Fibroblast of skin of right biceps (primary cell): ENCODE measurements at regions not wholly inside any gene's neighbourhood (a gene's known extent, or its start where the extent isn't known, plus 50 kb on each side); places are given as distances from the start of the nearest gene placed in this dataset.

ENCODE experiments used
- DNase-seq: peaks from one replicate; pipeline ENCODE4 v3.0.0-alpha.2; 2013

DNA sequence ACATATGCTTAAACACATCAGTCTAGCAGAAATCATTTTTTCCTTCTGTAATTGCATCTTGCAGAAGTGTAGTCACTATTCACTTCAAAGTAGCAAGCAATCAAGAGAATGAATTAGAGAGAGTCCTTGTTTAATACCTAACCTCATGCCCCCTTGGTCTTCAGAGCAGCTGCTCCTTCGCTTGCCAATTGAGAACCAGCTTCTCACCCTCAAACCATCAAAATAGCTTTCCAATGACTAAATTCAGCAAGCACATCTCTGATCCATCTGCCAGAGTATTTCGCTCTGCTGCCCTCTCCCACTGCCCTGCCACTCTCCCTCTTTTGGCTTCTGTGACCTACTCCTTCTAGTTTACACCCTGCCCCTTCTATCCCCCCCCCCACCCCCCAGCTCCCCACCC, 120.7 kb upstream of the AGAP1 start:
- no peak for DNase-seq

DNA sequence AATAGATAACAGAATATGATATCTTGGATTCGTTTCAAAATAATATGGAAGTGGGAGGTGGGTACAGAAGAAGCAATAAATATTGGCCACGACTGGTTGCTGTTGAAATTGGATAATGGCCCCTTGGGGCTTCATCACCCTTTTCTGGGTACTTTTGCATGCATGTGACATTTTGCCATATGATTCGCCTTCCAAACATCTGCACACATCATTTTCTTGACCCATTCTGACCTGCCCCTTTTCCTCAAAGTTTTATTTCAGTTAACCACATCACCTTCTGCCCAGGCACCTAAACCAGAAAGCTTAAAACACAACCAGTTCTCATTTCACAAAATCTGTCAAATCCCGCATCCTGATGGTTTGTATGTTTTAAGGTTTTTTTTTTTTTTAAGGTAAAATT, 116.7 kb upstream of the AGAP1 start:
- DNase-seq, result peak; percentile 21

DNA sequence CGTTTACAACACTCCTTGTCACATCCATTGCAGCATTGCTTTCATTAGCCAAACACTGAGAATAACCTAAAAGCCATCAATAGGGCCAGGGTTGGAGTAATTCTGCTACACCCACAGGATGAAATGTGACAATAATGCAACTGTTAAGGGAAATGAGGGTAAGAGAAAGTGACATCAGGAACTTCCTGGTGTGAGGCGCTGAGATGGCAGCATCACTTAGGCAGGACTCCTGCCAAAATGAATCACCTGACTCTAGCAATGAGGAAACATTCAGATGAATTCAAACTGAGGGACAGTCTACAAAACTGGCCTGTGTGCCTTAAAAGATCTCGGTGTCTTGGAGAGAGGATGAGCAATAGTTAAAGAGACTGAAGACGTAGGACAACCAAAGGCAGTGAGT, 115.6 kb upstream of the AGAP1 start:
- peak; percentile 20 for DNase-seq

DNA sequence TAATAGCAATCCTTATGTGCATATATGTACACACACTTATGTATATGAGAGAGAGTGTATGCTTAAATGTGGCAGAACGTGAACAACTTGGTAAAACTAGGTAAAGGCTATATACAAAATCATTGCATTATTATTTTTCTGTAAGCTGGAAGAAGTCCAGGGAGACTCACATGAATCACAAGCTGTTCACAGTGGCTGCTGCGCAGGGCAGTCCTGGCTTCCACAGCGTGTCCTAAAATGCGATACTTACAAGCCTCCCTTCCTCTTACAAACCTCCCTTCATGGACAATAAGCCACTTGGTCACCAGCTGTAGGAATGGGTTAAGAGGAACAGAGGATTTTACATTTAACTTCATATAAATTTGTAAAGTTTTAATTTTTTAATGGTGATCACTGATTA, 114.9 kb upstream of the AGAP1 start:
- no peak for DNase-seq

DNA sequence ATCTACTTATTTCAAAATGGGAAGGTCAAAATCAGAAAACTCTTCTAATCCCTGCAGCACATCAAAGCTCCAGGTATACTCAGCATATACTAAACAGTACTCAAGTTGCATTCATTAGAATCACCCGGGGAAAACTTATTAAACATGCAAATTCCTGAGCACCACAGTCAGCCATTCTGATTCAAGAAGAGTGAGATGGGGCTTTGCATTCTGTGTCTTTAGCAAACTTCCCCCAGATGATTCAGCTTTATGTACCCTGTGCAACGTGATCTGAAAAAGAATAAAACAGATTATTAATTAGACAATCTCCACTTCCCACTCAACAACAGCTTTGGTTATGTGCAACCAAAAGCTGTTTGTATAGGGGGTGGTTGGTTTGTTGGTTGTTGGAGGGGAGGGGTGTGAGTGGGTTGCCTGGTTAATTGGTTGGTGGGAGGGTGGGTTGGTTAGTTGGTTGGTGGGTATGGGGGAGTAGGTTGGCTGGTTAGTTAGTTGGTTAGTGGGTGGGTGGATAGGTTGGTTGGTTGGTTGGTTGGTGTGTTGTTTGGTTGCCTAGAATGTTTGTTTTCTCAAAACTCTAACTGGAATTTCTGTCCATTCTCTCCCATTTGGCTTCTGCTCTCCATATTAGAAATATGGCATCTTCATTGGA, 112.5 kb upstream of the AGAP1 start:
- peak; percentile 61 for DNase-seq

DNA sequence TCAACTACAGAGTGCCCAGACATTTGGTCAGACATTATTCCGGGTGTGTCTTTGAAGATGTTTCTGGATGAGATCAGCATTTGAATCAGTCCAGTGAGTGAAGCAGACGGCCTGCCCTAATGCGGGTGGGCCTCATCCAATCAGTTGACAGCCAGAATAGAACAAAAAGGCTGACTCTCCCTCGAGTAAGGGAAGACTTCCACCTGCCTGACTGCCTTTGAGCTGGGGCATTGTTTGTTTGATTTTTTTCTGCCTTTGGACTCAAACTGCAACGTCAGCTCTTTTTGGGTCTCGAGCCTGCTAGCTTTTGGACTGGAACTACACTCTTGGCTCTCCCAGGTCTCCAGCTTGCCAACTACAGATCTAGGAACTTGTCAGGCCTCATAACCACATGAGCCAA, 111.7 kb upstream of the AGAP1 start:
- DNase-seq, result no peak

DNA sequence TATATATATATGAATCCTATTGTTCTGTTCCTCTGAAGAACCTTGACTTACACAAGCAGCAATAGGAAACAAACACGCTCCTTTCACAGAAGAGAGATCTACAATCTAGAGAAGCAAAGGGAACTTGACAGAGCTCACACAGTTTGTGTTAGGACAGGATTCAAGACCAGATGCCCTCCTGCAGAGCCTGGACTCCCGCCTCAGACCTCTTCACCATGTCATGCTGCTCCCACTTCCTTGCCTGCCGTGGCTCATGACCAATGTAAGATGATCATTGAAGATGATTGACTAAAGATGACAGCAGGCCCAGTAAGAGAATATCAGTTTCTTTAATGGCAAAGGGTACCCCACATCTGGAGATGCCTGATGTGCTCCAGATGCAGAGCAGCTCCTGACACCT, 111.2 kb upstream of the AGAP1 start:
- no peak for DNase-seq

DNA sequence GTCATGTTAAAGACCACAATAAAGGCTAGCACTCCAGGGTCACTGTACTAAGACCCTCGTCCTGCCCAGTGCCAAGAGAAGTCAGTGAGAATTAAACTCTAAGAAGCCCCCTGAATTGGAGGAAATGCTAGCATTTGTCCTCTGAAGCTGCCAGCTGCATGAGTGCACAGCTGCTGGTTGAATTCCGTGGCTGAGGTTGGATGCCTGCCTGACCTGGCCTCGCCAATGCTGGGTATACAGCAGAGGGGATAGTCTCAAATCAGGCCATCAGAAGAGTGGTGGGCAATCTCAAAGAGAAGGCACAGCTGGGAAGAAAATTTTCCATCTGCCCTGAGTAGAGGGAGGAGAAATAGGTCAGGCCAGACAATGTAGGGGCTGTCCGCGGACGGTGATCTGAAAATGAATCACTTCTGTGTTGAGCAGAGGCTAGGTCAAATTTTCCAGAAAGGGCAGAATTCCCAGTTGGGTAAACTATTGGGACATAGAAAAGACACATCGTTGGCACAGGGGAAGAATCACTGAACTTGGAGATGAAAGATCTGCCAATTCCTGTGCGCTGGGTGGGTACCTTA, 110.5 kb upstream of the AGAP1 start:
- no peak for DNase-seq

DNA sequence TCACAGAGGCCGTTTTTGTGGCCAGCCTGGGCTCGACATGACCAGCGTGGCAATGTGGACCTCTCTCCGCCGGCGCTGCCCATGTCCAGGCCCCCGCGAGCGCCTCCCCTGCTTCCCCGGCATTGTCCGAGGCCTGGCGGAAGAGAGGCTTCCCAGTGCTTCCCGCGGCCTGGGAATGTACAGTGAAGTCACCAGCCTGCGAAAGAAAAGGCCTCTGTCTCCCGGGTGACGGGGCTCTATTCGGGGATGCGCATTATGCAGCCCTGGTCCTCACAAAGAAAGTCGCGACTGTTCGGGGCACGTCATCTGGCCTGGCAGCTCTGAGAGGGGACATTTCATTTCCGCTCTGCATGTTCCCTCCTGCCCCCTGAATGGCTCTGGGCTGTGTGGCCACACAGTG, 109.2 kb upstream of the AGAP1 start:
- DNase-seq, result no peak

DNA sequence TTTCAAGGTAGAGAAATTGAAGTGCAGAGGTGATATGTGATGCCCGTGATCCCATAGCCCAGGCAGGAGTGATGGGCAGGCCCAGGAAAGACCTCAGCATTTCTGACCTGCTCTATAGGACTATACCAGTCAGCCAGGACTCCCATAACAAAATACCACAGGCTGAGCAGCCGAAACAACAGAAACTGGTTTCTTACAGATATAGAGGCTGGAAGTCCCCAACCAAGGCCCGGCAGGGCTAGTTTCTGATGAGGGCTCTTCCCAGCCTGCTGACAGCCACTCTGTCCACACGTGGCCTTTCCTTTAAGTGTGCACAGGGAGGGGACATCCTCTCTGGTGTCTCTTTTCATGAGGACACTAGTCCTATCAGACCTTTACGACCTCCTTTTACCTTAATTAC, 104.2 kb upstream of the AGAP1 start:
- no peak for DNase-seq

DNA sequence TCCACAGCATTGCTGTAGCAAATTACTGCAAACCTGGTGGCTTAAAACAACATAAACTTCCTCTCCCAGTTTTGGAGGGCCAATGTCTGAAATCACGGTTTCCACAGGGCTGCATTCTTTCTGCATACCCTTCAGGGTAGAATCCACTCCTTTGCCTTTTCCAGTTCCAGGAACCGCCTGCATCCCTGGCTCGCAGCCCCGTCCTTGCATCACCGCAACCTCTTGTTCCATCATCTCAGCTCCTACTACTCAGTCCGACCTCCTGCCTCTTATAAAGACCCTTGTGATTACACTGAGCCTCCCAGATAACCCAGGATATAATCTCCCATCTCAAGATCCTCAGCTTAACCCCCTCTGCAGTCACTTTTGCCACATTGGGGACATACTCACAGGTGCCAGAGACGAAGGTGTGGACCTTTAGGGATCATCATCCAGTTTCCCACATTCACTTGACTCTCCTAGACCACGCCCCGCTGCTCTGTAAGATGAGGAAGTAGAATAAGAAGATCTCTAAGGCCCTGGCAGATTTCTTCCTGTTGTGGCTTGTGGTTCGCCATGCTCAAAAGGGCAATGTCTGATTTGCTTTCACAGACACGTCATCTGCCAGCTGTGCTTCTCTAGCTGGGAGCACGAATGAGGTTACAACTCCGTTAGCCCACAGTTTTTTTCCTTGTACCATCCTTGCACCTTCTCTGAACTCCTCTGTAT, 103.6 kb upstream of the AGAP1 start:
- DNase-seq, result peak; percentile 11

DNA sequence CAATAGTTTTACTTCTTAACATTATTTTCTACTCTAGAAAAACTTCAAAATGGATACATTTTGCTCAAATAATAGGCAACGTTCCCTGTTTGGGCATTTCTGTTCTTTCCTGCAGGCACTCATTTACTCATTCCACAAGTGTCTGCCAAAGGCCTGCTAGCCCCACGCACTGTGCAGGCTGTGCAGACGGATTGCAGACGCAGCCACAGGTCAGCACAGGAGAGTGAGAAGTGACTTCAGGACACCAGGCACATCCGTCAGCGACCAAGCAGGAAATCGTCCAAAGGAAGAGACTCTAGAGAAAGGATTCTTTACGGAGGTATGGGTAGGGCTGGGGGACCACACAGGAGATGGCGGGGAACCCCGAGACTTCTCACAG, 103.0 kb upstream of the AGAP1 start:
- no peak for DNase-seq

DNA sequence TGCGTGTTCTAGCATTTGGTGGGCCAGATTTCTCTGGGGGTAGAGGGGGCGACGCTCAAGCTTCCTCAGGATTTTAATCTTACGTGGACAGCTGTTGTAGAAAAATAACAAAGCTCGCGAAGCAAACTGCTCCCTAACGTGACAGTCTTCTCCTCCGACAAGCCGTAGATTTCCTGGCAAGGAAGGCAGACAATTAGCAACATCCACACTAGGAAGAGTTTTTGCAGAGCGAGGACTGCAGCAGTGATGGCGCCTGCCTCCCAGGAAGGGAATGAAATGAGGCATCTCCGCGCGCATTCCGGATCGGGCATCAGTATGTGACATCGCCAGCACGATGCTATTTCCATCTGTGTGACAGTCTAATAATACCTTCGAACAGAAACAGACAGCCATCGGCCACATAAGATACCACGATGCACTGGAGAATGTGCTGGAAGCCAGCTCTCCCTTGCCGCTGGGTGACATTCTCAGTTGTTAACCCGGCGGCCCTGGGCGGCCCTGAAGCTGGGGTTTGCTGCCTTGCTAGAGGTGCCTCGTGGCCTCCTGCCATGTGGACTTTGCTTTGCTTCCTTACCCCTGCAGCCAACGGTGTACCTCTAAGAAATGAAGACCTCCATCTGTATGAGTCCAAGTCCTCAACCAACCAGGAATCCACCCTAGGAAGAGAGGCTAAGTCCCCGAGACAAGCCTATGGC, 101.8 kb upstream of the AGAP1 start:
- DNase-seq, result no peak

DNA sequence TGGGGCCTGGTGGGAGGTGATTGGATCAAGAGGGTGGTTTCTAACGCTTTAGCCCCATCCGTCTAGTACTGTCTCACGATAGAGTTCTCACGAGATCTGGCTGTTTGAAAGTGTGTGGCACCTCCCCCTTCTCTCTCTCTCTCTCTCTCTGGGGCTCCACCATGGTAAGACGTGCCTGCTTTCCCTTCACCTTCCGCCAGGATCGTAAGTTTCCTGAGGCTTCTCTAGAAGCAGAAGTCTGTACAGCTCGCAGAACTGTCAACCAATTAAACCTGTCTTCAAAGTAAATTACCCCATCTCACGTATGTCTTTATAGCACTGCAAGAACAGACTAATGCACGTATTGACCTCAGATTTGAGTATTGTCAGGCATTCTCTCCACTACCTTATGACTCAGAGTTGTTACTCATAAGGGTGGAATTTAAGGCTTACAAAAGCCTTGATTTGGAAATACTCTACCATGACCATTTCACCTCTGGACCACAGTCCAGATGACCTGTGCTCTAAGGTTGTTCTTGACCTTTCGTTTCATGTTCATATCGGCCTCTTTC, 99.5 kb upstream of the AGAP1 start:
- peak; percentile 75 for DNase-seq

DNA sequence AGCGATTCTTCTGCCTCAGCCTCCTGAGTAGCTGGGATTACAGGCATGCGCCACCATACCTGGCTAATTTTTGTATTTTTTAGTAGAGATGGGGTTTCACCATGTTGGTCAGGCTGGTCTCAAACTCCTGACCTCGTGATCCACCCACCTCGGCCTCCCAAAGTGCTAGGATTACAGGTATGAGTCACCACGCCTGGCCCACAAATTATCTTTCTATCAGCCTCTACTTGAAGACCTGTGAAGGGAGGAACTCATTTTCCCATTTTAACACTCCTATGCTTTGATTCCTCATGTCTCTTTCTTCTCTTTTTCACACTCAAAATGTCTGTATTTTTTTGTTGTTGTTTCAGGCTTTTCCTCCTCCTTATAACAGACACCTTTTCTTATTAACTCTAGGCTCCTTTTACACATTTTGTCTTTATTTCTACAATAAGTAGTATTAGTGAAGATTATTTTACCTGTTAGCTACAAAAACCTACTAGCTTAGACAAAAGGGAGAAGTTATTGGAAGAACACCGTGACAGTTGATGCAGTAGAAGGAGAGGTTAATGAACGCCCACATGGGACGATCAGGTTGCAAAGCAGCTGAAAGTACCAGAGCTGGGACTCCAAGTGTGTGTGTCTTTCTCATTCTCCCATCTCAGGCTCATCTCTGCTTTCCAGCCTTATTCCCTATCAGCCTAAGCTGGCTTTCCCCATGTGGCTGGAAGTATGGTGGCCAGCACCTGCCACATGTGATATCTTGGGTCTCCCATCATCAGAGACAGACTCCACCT, 97.6 kb upstream of the AGAP1 start:
- DNase-seq, result no peak

DNA sequence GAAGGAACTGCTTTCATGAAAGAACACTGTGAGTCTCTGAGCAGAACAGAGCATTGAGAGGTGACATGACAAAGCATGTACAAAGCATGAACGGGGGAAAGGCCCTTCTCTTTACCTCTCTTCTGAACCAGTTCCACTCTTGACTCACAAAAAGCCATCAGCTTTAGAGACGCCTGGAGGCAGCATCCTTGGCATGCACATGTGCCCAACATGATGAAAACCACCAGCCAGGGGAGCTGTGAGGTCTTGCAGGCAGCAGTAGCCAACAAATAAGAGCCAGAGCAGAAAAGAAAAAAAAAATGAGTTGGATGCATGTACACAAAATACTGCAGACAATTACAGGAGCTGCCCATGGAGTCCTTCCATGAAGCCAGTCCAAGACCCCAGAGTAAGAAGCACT, 95.5 kb upstream of the AGAP1 start:
- DNase-seq, result no peak

DNA sequence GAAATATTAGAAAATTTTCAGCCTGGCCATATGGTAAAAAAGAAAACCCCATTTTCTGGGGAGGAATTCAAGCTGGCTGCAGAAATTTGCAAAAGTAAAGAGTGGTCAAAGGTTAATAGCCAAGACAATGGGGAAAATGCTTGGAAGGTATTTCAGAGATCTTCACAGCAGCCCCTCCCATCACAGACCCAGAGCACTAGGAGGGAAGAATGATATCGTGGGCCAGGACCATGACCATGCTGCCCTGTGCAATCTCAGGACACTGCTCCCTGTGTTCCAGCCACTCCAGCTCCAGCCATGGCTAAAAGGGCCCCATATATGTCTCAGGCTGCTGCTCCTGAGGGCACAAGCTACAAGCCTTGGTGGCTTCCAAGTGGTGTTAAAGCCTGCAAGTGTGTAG, 93.9 kb upstream of the AGAP1 start:
- no peak for DNase-seq

DNA sequence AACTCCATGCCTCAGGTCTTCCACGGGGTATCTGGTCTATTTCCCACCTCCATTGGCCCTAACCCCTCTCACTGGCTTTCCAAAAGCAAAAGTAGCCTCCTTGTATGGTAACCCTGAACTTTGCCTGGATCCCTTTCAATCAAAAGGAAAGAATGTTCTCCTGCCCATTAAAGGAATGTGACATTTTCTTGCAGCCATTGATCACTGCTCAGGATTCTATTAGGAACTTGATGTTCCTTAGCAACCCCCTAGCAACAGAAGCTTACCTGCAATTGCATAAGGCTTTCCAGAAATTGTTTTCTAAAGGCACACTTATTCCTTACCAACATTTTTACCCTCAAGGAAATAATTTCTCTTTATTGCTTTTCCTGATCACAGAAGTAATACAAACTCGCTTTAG, 91.4 kb upstream of the AGAP1 start:
- no peak for DNase-seq

DNA sequence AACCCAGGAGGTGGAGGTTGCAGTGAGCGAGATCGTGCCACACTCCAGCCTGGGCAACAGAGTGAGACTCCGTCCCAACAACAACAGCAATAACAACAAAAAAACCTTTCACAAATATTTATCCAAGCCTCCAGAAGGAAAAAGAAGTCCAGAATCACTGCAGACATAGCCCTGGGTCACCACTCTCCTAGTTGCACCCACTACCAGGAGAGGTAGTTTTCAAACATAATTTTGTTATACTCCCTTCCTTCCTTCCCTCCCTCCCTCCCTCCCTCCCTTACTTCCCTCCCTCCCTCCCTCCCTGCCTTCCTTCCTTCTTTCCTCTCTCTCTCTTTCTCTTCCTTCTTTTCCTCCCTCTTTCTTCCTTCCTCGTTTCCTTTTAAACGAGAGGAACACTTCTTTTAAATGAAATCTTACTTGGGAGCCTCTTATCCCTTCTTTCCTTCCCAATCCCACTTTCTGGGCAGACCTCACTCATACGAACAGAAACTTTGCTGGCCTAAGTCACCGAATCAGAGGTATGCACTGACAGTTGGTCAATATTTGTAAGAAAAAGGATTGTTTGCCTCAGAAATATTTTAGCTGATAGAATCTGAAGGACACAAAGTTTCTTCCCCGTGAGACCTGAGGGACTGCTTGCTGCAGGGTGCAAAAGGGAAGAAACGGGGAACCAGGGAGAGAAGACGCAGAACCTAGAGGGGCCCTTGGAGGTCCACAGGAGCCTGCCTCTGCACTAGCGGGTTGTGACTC, 88.1 kb upstream of the AGAP1 start:
- DNase-seq, result no peak

DNA sequence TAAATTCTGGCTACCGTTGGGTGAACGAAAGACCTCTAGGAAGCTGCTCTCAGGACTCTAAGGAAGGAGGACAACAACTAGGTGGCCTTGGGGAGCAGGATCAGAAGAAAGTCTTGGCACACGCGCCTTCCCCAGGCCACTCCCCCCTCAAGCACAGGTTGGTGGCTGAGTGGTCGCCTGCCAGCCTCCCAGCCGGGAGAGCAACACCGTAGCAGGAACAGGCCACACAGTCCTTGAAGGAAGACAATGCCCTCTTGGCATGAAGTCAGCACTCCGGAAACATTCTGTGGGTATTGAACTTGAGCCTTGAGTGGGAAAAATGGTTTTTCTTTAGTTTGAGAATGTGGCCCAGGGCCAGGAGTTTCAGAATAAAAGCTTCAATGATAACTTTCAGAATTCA, 87.4 kb upstream of the AGAP1 start:
- no peak for DNase-seq

DNA sequence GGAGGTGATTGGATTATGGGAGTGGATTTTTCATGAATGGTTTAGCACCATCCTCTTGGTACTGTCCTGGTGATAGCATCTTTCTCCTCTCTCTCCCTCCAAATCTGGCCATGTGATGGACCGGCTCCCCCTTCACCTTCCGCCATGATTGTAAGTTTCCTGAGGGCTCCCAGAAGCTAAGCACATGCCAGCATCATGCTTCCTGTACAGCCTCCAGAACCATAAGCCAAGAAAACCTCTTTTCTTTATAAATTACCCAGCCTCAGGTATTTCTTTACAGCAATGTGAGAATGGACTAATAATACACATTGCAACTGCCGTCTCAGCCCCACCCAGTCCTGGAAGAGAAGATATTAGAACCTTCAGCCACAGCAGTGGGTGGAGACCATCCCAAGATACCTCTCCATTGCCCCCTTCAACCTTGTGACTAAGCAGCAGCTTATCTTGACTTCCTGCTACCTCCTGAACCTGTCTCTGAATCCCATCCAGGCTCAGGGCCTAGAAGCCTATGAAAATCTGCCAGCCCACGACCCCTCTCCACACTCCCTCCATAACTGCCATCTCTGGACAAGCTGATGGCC, 81.8 kb upstream of the AGAP1 start:
- no peak for DNase-seq

DNA sequence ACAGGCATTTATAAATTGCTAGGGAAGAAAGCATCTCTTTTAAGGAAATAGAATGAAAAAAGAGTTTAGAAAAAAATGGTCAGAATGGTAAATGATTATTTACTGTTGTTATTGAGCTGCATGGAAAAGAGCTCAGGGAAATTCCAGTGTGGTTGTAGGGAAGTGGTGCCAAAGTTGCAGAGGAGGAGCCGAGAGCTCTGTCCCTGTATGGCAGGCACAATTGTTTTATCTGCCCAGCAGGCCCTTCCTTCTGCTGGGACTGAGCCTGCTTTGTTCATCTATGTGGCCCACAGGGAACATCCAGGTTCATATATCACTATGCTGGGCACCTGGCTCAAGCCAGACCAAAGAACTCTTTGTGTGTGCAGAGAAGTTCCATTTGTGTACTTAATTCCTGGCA, 80.8 kb upstream of the AGAP1 start:
- no peak for DNase-seq
